ENCODE measurements at regions not wholly inside any gene's neighbourhood (a gene's known extent, or its start where the extent isn't known, plus 50 kb on each side); places are given as distances from the start of the nearest gene placed in this dataset.

DNA sequence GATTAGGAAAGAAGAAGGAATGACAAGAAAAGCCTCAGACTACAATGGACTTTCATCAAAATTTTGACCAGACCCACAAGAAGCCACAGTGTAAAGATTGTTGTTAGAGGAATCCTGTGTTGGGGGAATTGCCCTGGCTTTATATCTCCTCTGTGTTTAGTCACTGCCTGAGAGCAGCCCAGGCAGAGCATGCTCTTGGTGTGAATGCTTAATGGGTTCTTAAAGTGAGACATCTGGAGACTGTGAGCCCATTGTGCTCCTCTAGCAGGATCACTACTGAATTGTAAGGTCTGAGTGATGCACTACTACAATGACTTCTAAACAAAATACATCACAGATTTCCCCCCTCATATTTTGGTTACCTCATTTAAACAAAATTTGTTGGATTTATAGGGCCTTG is 1860.5 kb upstream of the ADGRL3 start:
- TF ChIP-seq POLR2A (IDR thresholded peaks at IDR 0.05; ENCODE audit: low read length) (no peak), GATA1 (IDR thresholded peaks at IDR 0.05; ENCODE audit: low read depth, low read length) (no peak)

All from erythroblast (primary cell).